CD14-positive monocyte (primary cell): ENCODE measurements at regions not wholly inside any gene's neighbourhood (a gene's known extent, or its start where the extent isn't known, plus 50 kb on each side); places are given as distances from the start of the nearest gene placed in this dataset.

Experiments
- DNase-seq, 3 donors: peaks; one replicate each; pipeline ENCODE4 v3.0.0-alpha.2; 2011 to 2022
- H2AFZ ChIP-seq: 2 replicates; pipeline ENCODE4 v1.6.0; 2012; ENCODE audit warnings: mild to moderate bottlenecking, low read depth, low read length, inconsistent platforms; ENCODE audit not compliant: insufficient read depth, poor library complexity, severe bottlenecking
- H3K27ac ChIP-seq, 2 donors: 1 replicate in 1 of 2; 2 replicates in 1 of 2; pipeline ENCODE4 v1.5.1; 2012 to 2013; ENCODE audit warnings: low read length in 2 of 2, control low read depth in 1 of 2, inconsistent platforms in 1 of 2, low read depth in 1 of 2, mild to moderate bottlenecking in 1 of 2
- H3K27me3 ChIP-seq, 2 donors: one replicate each; pipeline versions ENCODE4 v1.6.0 to v1.6.1; 2011 to 2013; ENCODE audit warnings: low read length in 2 of 2; ENCODE audit not compliant: control insufficient read depth in 2 of 2, insufficient read depth in 2 of 2
- H3K36me3 ChIP-seq, 2 donors: replicated peaks in 1 of 2; 1 replicate in 1 of 2; 2 replicates in 1 of 2; pipeline versions ENCODE4 v1.5.1 to v1.6.1; 2012 to 2013; ENCODE audit warnings: low read length in 2 of 2, control low read depth in 1 of 2, inconsistent platforms in 1 of 2, mild to moderate bottlenecking in 1 of 2; ENCODE audit not compliant: insufficient read depth in 2 of 2, control insufficient read depth in 1 of 2
- H3K4me1 ChIP-seq, 2 donors: 1 replicate in 1 of 2; 2 replicates in 1 of 2; pipeline versions ENCODE4 v1.5.1 to v1.6.1; 2012 to 2013; ENCODE audit warnings: low read length in 2 of 2, control low read depth in 1 of 2, inconsistent platforms in 1 of 2, mild to moderate bottlenecking in 1 of 2, moderate library complexity in 1 of 2; ENCODE audit not compliant: insufficient read depth in 2 of 2, control insufficient read depth in 1 of 2
- H3K4me2 ChIP-seq: replicated peaks from 2 replicates; pipeline ENCODE3; 2012; ENCODE audit warnings: low read length, moderate library complexity, mild to moderate bottlenecking; ENCODE audit not compliant: poor library complexity, severe bottlenecking; ENCODE audit errors: extremely low read depth
- H3K4me3 ChIP-seq, 3 experiments: fragments of 200-600 bp in 1 of 3; sonication (generic) in 1 of 3; replicated peaks in 1 of 3; 1 replicate in 2 of 3; 2 replicates in 1 of 3; pipeline ENCODE4 v1.5.1; 2011 to 2013; ENCODE audit warnings: low read length in 3 of 3, mild to moderate bottlenecking in 3 of 3, control low read depth in 2 of 3, low read depth in 2 of 3, inconsistent platforms in 1 of 3, moderate library complexity in 1 of 3
- H3K79me2 ChIP-seq: 2 replicates; pipeline ENCODE4 v1.6.0; 2012; ENCODE audit warnings: mild to moderate bottlenecking, control low read depth, inconsistent platforms, low read length, moderate library complexity; ENCODE audit not compliant: insufficient read depth
- H3K9ac ChIP-seq: 2 replicates; pipeline ENCODE4 v1.6.0; 2017; ENCODE audit warnings: low read length, mild to moderate bottlenecking; ENCODE audit not compliant: insufficient read depth, poor library complexity, severe bottlenecking
- H3K9me3 ChIP-seq, 2 donors: replicated peaks in 1 of 2; 1 replicate in 1 of 2; 2 replicates in 1 of 2; pipeline versions ENCODE4 v1.5.1 to v1.6.1; 2012 to 2013; ENCODE audit warnings: low read length in 2 of 2, control low read depth in 1 of 2; ENCODE audit not compliant: control insufficient read depth in 1 of 2, insufficient read depth in 1 of 2
- H4K20me1 ChIP-seq: 2 replicates; pipeline ENCODE4 v1.6.0; 2012; ENCODE audit warnings: mild to moderate bottlenecking, low read length, control low read depth, moderate library complexity; ENCODE audit not compliant: insufficient read depth
- H3K27ac Mint-ChIP-seq, 7 donors: one replicate each; pipeline ENCODE4 v1.8.0; 2020; ENCODE audit warnings: mild to moderate bottlenecking in 7 of 7, mixed read lengths in 7 of 7, moderate library complexity in 6 of 7, inconsistent platforms in 2 of 7
- H3K27me3 Mint-ChIP-seq, 3 donors: one replicate each; pipeline ENCODE4 v1.8.0; 2021 to 2022; ENCODE audit warnings: low read depth in 3 of 3, mild to moderate bottlenecking in 3 of 3, mixed read lengths in 3 of 3, moderate library complexity in 3 of 3, inconsistent platforms in 1 of 3
- H3K36me3 Mint-ChIP-seq, 2 donors: one replicate each; pipeline ENCODE4 v1.8.0; 2020; ENCODE audit warnings: mixed read lengths in 2 of 2, inconsistent platforms in 1 of 2, mild to moderate bottlenecking in 1 of 2
- H3K4me1 Mint-ChIP-seq: one replicate; pipeline ENCODE4 v1.8.0; 2020; ENCODE audit warnings: mild to moderate bottlenecking, mixed read lengths
- H3K4me3 Mint-ChIP-seq, 2 donors: one replicate each; pipeline ENCODE4 v1.8.0; 2020; ENCODE audit warnings: mild to moderate bottlenecking in 2 of 2, mixed read lengths in 2 of 2, moderate library complexity in 1 of 2
- H3K9me3 Mint-ChIP-seq, 7 donors: one replicate each; pipeline ENCODE4 v1.8.0; 2020 to 2022; ENCODE audit warnings: mixed read lengths in 7 of 7, mild to moderate bottlenecking in 6 of 7, moderate library complexity in 6 of 7, inconsistent platforms in 2 of 7
- WGBS: methylation state at CpG from one replicate; pipeline ENCODE4 v1.1.5; 2013; ENCODE audit warnings: missing lambda C conversion rate; ENCODE audit not compliant: insufficient coverage; 5-methylcytosine and 5-hydroxymethylcytosine counted together
- intact Hi-C, 2 donors: fragments of 100-400 bp; cut with micrococcal nuclease; formaldehyde crosslinking; loops; one replicate each; pipeline versions ENCODE4 v1.15.0 to v1.15.1; 2023
- TF ChIP-seq, protein P1 (sequence below): fragments of 200-600 bp; IDR thresholded peaks from one replicate; pipeline ENCODE4 v1.8.0; 2022; ENCODE audit warnings: antibody characterized with exemption, mild to moderate bottlenecking

DNA sequence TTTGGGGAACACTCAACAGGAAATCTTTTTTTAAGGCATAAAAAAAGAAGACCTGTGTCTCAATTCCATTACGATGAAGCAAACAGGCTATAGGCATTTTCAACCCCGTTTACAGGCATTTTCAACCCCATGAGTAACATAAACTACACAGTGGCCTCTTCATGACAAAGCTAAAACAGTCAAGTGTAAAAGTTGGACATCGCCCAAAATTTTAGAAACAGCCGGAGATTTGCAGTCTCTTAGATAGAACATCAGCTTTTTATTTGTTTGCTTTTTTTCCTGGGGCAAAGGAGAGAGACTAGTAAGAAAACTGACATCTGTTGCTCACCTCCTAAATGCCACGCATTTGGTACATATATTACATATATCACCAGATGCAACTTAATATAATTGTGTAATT lies 173.7 kb downstream of the CMPK2 start:
- TF ChIP-seq, protein P1, sequence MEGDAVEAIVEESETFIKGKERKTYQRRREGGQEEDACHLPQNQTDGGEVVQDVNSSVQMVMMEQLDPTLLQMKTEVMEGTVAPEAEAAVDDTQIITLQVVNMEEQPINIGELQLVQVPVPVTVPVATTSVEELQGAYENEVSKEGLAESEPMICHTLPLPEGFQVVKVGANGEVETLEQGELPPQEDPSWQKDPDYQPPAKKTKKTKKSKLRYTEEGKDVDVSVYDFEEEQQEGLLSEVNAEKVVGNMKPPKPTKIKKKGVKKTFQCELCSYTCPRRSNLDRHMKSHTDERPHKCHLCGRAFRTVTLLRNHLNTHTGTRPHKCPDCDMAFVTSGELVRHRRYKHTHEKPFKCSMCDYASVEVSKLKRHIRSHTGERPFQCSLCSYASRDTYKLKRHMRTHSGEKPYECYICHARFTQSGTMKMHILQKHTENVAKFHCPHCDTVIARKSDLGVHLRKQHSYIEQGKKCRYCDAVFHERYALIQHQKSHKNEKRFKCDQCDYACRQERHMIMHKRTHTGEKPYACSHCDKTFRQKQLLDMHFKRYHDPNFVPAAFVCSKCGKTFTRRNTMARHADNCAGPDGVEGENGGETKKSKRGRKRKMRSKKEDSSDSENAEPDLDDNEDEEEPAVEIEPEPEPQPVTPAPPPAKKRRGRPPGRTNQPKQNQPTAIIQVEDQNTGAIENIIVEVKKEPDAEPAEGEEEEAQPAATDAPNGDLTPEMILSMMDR, result no peak
- H3K79me2 ChIP-seq, result no peaks in the 10 kb centered on the region

DNA sequence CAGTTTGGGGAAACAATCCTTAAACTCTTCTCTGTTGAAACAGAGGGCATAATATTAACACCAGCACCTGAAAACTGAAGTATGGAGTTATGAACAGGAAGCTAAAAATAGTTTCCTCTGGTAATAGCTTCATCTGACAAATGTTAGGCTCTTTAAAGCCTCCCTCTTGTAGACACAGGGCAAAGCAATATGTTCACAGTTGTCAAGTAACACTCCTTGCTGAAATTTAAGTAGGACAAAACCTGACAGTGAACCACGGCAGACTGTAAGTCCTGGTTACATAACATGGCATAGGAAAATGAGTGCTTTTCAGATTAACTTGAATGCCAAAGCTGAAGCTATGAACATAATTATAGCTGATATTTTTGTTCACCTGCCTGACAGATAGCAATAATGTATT lies 172.9 kb downstream of the CMPK2 start:
- Mint-ChIP-seq H3K27ac (no peak overlapping the region), H3K9me3 (peaks cover 0 to 5% (median 0%) of the 10 kb centered on the region in 7 donors), H3K4me1 (no peaks in the 10 kb centered on the region), H3K27me3 (no peaks in the 10 kb centered on the region), H3K36me3 (no peaks in the 10 kb centered on the region), H3K4me3 (no peak overlapping the region)
- Histone ChIP-seq H3K4me1 (no peaks in the 10 kb centered on the region), H3K79me2 (no peaks in the 10 kb centered on the region), H3K4me3 (no peak overlapping the region), H3K27me3 (no peaks in the 10 kb centered on the region), H3K36me3 (no peaks in the 10 kb centered on the region), H3K27ac (no peak overlapping the region), H3K9ac (no peak overlapping the region), H2AFZ (no peak overlapping the region), H3K9me3 (no peaks in the 10 kb centered on the region), H4K20me1 (no peaks in the 10 kb centered on the region), H3K4me2 (no peak overlapping the region)
- 100% methylated on average over 1 of the region's 1 CpG for WGBS
- DNase-seq, result no peak
- intact Hi-C loops, result no loop called here
- TF ChIP-seq, protein P1, result no peak

More for the DNA sequence above, 173.7 kb downstream of the CMPK2 start:
- no peaks in the 10 kb centered on the region for H3K4me1 ChIP-seq
- Mint-ChIP-seq H3K9me3 (peaks cover 0 to 5% (median 2%) of the 10 kb centered on the region in 7 donors), H3K4me3 (no peak overlapping the region), H3K4me1 (no peaks in the 10 kb centered on the region), H3K36me3 (no peaks in the 10 kb centered on the region), H3K27me3 (no peaks in the 10 kb centered on the region), H3K27ac (no peak overlapping the region)
- DNase-seq, result no peak
- no peak overlapping the region for H3K4me2 ChIP-seq
- no peak overlapping the region for H2AFZ ChIP-seq
- H3K9me3 ChIP-seq, result peaks cover 0 to 2% of the 10 kb centered on the region in 2 donors
- no peaks in the 10 kb centered on the region for H3K27me3 ChIP-seq
- no peak overlapping the region for H3K4me3 ChIP-seq
- H3K27ac ChIP-seq, result no peak overlapping the region
- intact Hi-C loops, result no loop called here
- no peaks in the 10 kb centered on the region for H3K36me3 ChIP-seq
- WGBS, result 29% methylated on average over 1 of the region's 5 CpGs
- no peak overlapping the region for H3K9ac ChIP-seq
- no peaks in the 10 kb centered on the region for H4K20me1 ChIP-seq
